NT2/D1 (cell line): ENCODE measurements at regions not wholly inside any gene's neighbourhood (a gene's known extent, or its start where the extent isn't known, plus 50 kb on each side); places are given as distances from the start of the nearest gene placed in this dataset.

Experiments used
- SUZ12 ChIP-seq: IDR thresholded peaks from 2 replicates; pipeline ENCODE4 v1.6.1; 2011; ENCODE audit not compliant: insufficient read length, insufficient read depth; ENCODE audit errors: extremely low read depth
- YY1 ChIP-seq: IDR thresholded peaks from 2 replicates; pipeline ENCODE4 v1.6.1; 2011; ENCODE audit not compliant: insufficient read length, insufficient read depth
- ZNF274 ChIP-seq: IDR thresholded peaks from 2 replicates; pipeline ENCODE4 v1.6.1; 2011; ENCODE audit warnings: mild to moderate bottlenecking, low read depth, low read length

DNA sequence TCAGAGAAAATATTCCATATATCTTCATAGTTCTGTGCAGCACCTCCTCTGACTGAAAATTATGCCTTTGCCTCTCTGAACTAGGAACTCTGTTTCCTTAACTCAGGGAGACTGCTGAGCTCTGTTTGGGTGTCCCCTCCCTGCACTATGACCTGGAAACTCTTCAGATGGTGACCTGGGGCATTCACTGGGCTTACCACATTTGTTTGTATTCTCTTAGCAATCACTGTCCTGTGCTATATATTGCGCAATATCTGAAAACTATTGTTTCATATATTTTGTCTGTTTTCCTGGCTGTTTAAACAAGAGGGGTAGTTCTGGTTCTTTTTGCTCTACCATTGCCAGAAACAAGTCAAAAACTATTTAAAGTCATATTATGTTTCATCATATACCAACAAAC is 181.8 kb upstream of the KIAA1217 start:
- TF ChIP-seq ZNF274 (no peak), YY1 (no peak), SUZ12 (no peak)
